DOHH2 (cell line): ENCODE measurements at regions not wholly inside any gene's neighbourhood (a gene's known extent, or its start where the extent isn't known, plus 50 kb on each side); places are given as distances from the start of the nearest gene placed in this dataset.

Experiments used
- CTCF ChIP-seq: fragments of 200-600 bp; sonication (generic); IDR thresholded peaks from one replicate; pipeline ENCODE4 v1.5.1; 2014; ENCODE audit warnings: antibody characterized with exemption, mild to moderate bottlenecking, low read depth, low read length; ENCODE audit not compliant: poor library complexity, severe bottlenecking
- EZH2phosphoT487 ChIP-seq: fragments of 200-600 bp; sonication (generic); IDR thresholded peaks from 2 replicates; pipeline ENCODE4 v1.6.1; 2017; ENCODE audit warnings: borderline replicate concordance, mild to moderate bottlenecking, antibody characterized with exemption, low read length, moderate library complexity, mixed read lengths

- TF ChIP-seq CTCF: no peak
- TF ChIP-seq EZH2phosphoT487: no peak
These were observed 351.9 kb upstream of the IRX2 start for GRCh38 chr5:3103262-3103811.
